Tibial nerve (tissue), 4 donors: ENCODE measurements at regions not wholly inside any gene's neighbourhood (a gene's known extent, or its start where the extent isn't known, plus 50 kb on each side); places are given as distances from the start of the nearest gene placed in this dataset.

Experiments used
- DNase-seq, 2 donors: peaks; one replicate each; pipeline ENCODE4 v3.0.0-alpha.2; 2019; ENCODE audit warnings: low spot score in 2 of 2
- H3K27ac ChIP-seq, 4 donors: fragments of 200-600 bp; sonication (generic) in 3 of 4; one replicate each; pipeline ENCODE4 v1.5.1; 2017 to 2019; ENCODE audit warnings: mild to moderate bottlenecking in 1 of 4
- H3K27me3 ChIP-seq, 2 donors: fragments of 200-600 bp; sonication (generic) in 1 of 2; one replicate each; pipeline versions ENCODE4 v1.5.1 to v1.6.0; 2017 to 2019
- H3K36me3 ChIP-seq, 3 donors: fragments of 200-600 bp; sonication (generic); one replicate each; pipeline ENCODE4 v1.5.1; 2018 to 2019
- H3K4me1 ChIP-seq, 4 donors: fragments of 200-600 bp; sonication (generic) in 3 of 4; one replicate each; pipeline ENCODE4 v1.5.1; 2017 to 2019
- H3K4me3 ChIP-seq, 4 donors: fragments of 200-600 bp; sonication (generic) in 3 of 4; one replicate each; pipeline ENCODE4 v1.5.1; 2017 to 2019; ENCODE audit warnings: mild to moderate bottlenecking in 1 of 4, moderate library complexity in 1 of 4
- H3K9me3 ChIP-seq, 4 donors: fragments of 200-600 bp; sonication (generic) in 3 of 4; one replicate each; pipeline ENCODE4 v1.5.1; 2017 to 2019
- EP300 ChIP-seq, 2 donors: sonication (generic); formaldehyde crosslinking; IDR thresholded peaks; one replicate each; pipeline ENCODE4 v1.6.1; 2017; ENCODE audit warnings: antibody characterized with exemption in 2 of 2, mild to moderate bottlenecking in 1 of 2
- POLR2A ChIP-seq, 2 donors: fragments of 450-650 bp; IDR thresholded peaks; one replicate each; pipeline ENCODE4 v1.6.1; 2017; ENCODE audit warnings: antibody characterized with exemption in 2 of 2, mild to moderate bottlenecking in 2 of 2, moderate library complexity in 2 of 2
- WGBS, 2 donors: methylation state at CpG; one replicate each; pipeline ENCODE4 v1.1.5; 2018; 5-methylcytosine and 5-hydroxymethylcytosine counted together
- TF ChIP-seq, protein P1 (sequence below), 5 experiments: fragments of 200-600 bp in 3 of 5; fragments of 450-650 bp in 2 of 5; sonication (generic) in 3 of 5; IDR thresholded peaks; one replicate each; pipeline ENCODE4 v1.5.1; 2016 to 2019; ENCODE audit warnings: antibody characterized with exemption in 5 of 5, mild to moderate bottlenecking in 3 of 5, moderate library complexity in 2 of 5

DNA sequence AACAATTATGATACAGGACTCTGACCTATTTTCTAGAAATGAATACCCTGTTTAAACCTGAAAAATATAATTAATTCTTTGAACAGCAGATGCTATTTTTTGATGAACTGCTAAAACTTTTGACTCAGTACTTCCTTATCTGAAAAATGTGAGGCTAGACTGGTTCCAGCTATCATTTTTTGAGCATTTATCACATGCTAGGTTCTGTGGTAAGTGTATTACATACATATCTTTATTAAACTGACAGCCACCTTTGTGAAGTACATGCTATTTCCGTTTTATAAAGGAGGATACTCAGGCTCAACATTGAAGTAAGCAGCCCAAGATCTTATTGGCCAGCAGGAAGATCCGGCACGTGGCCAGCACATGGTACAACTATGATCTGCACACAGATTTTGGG, 459.8 kb upstream of the SEL1L start:
- TF ChIP-seq EP300 (IDR thresholded peaks at IDR 0.05) (no peak), POLR2A (IDR thresholded peaks at IDR 0.05) (no peak)
- TF ChIP-seq, protein P1, sequence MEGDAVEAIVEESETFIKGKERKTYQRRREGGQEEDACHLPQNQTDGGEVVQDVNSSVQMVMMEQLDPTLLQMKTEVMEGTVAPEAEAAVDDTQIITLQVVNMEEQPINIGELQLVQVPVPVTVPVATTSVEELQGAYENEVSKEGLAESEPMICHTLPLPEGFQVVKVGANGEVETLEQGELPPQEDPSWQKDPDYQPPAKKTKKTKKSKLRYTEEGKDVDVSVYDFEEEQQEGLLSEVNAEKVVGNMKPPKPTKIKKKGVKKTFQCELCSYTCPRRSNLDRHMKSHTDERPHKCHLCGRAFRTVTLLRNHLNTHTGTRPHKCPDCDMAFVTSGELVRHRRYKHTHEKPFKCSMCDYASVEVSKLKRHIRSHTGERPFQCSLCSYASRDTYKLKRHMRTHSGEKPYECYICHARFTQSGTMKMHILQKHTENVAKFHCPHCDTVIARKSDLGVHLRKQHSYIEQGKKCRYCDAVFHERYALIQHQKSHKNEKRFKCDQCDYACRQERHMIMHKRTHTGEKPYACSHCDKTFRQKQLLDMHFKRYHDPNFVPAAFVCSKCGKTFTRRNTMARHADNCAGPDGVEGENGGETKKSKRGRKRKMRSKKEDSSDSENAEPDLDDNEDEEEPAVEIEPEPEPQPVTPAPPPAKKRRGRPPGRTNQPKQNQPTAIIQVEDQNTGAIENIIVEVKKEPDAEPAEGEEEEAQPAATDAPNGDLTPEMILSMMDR (IDR thresholded peaks at IDR 0.05), result no peak
- Histone ChIP-seq H3K4me1 (peaks cover 0 to 7% (median 0%) of the 10 kb centered on the region in 4 donors), H3K4me3 (no peak overlapping the region), H3K27me3 (no peaks in the 10 kb centered on the region), H3K36me3 (no peaks in the 10 kb centered on the region), H3K27ac (no peak overlapping the region), H3K9me3 (no peaks in the 10 kb centered on the region)
- no peak for DNase-seq
- WGBS, 2 donors, result 84 to 90% methylated on average over 3 of the region's 3 CpGs

- no peak overlapping the region for H3K27ac ChIP-seq
- TF ChIP-seq, protein P1 (IDR thresholded peaks at IDR 0.05), result no peak
- TF ChIP-seq EP300 (IDR thresholded peaks at IDR 0.05) (no peak), POLR2A (IDR thresholded peaks at IDR 0.05) (no peak)
These were observed 469.8 kb upstream of the SEL1L start for GRCh38 chr14:82003426-82003825.

DNA sequence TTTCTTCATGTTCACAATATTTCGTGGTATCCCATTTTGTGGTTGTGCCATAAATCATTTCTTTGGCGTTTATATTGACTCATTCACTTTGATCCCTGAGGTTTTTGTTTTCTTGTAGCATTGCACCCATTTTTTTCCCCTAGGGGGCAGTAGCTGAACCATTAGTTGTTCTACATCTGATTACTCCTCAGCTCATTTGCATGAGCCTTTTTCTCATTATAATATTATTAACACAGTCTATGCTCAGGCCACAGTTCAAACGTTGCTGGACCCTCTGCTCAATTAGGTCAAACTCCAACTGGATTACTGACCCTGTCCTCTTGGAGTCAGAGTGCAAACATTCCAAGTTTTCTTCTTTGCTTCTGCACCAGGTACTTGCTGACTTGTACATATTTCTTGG, 475.4 kb upstream of the SEL1L start:
- Histone ChIP-seq H3K9me3 (peaks cover 0 to 20% (median 3%) of the 10 kb centered on the region in 4 donors), H3K27ac (no peak overlapping the region), H3K36me3 (no peaks in the 10 kb centered on the region), H3K4me3 (no peak overlapping the region), H3K27me3 (no peaks in the 10 kb centered on the region), H3K4me1 (no peaks in the 10 kb centered on the region)
- DNase-seq, result no peak
- 21 to 24% methylated on average over 3 of the region's 3 CpGs for WGBS, 2 donors
- TF ChIP-seq POLR2A (IDR thresholded peaks at IDR 0.05) (no peak), EP300 (IDR thresholded peaks at IDR 0.05) (no peak)
- TF ChIP-seq, protein P1 (IDR thresholded peaks at IDR 0.05), result peak in 3 of 5 experiments; percentile 9 to 16 (median 9)

More at GRCh38 chr14:82003426-82003825, 469.8 kb upstream of the SEL1L start:
- 4 to 10% methylated on average over 1 of the region's 1 CpG for WGBS, 2 donors
- Histone ChIP-seq H3K36me3 (no peaks in the 10 kb centered on the region), H3K4me3 (no peak overlapping the region), H3K27me3 (no peaks in the 10 kb centered on the region), H3K9me3 (no peaks in the 10 kb centered on the region), H3K4me1 (no peaks in the 10 kb centered on the region)
- no peak for DNase-seq

DNA sequence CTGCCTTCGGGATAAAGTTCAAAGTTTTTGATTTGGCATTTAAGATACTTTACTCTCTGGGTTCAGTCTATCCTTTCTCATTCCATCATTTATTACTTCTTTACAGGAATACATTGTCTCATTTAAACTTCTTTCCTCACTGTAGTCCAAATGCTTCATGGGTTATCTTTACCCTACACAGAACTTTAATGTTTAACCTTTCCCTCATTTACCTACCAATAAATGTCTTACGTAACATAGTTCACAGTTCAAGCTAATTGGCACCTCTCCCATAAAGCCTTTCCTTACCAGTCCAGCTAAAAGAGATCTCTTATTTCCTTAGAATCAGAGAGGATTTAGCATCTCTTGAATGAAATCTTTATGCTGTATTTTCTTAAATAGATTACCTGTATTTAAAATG, 476.3 kb upstream of the SEL1L start:
- DNase-seq, result no peak
- no peaks in the 10 kb centered on the region for H3K27me3 ChIP-seq
- H3K4me1 ChIP-seq, result no peaks in the 10 kb centered on the region
- no peak overlapping the region for H3K27ac ChIP-seq
- H3K36me3 ChIP-seq, result no peaks in the 10 kb centered on the region
- H3K9me3 ChIP-seq, result peaks cover 0 to 20% (median 3%) of the 10 kb centered on the region in 4 donors
- no peak overlapping the region for H3K4me3 ChIP-seq
- TF ChIP-seq POLR2A (IDR thresholded peaks at IDR 0.05) (no peak), EP300 (IDR thresholded peaks at IDR 0.05) (no peak)
- TF ChIP-seq, protein P1 (IDR thresholded peaks at IDR 0.05), result no peak
- 85% methylated on average over 2 of the region's 2 CpGs for WGBS, 2 donors

DNA sequence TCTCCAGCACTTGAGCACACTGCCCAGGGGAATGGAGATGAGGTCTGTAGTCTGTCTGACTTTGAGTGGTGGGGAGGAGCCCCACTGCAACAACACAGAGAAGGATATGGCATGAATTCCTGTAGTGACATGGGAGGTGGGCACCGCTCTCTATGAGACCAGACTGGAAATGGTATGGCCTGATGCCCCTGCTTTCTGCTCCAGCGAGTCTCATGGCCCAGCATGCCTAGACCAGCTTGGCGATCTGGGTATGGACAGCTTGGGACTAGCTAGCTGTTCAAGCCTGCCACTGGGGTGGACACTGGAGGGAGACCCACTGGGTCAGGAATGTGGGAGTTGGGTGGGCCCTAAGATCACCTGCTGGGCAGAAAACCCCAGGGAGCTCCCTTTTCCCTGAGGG, 477.8 kb upstream of the SEL1L start:
- TF ChIP-seq POLR2A (IDR thresholded peaks at IDR 0.05), result no peak
- no peak for TF ChIP-seq EP300 (IDR thresholded peaks at IDR 0.05)
- TF ChIP-seq, protein P1 (IDR thresholded peaks at IDR 0.05), result no peak
- H3K36me3 ChIP-seq, result no peaks in the 10 kb centered on the region
- WGBS, 2 donors, result 97 to 100% methylated on average over 2 to 3 of the region's 3 CpGs
- no peak for DNase-seq
- no peak overlapping the region for H3K27ac ChIP-seq
- H3K27me3 ChIP-seq, result no peaks in the 10 kb centered on the region
- no peak overlapping the region for H3K4me3 ChIP-seq
- H3K4me1 ChIP-seq, result no peaks in the 10 kb centered on the region
- peaks cover 0 to 20% (median 3%) of the 10 kb centered on the region in 4 donors for H3K9me3 ChIP-seq
